OCI-LY7 (cell line): ENCODE measurements at regions not wholly inside any gene's neighbourhood (a gene's known extent, or its start where the extent isn't known, plus 50 kb on each side); places are given as distances from the start of the nearest gene placed in this dataset.

ENCODE experiments used
- BruUV-seq: library from RNA; stranded (reverse); fragments of 400-500 nt; replicated peaks from 2 replicates; lab custom pipeline; 2021; lab: Mats Ljungman, UMichigan
- CTCF ChIA-PET: fragments of 300-600 bp; sonication (Branson Sonifier 250); formaldehyde crosslinking; loops from one replicate; lab custom pipeline; 2022; ENCODE audit warnings: antibody characterized with exemption; ENCODE audit not compliant: unreplicated experiment; lab: Charles Lee
- POLR2A ChIA-PET: fragments of 300-600 bp; sonication (Branson Sonifier 250); formaldehyde crosslinking; loops from one replicate; lab custom pipeline; 2022; ENCODE audit warnings: antibody characterized with exemption; lab: Charles Lee
- DNase-seq: peaks from one replicate; pipeline ENCODE4 v3.0.0-alpha.2; 2015; ENCODE audit warnings: low spot score
- H2AFZ ChIP-seq: fragments of 200-600 bp; sonication (generic), shearing (Covaris generic); 2 replicates; pipeline ENCODE4 v1.6.1; 2014; ENCODE audit warnings: mild to moderate bottlenecking, antibody characterized with exemption, low read length, moderate library complexity
- H3K27ac ChIP-seq: fragments of 200-600 bp; sonication (generic); 2 replicates; pipeline ENCODE4 v1.5.1; 2014; ENCODE audit warnings: mixed run types, low read depth, mild to moderate bottlenecking, moderate library complexity, low read length, inconsistent platforms; ENCODE audit not compliant: poor library complexity, severe bottlenecking
- H3K36me3 ChIP-seq: fragments of 200-600 bp; sonication (generic); 2 replicates; pipeline ENCODE4 v1.6.1; 2014; ENCODE audit warnings: mild to moderate bottlenecking, antibody characterized with exemption, low read length, moderate library complexity, mixed read lengths; ENCODE audit not compliant: insufficient read depth
- H3K4me1 ChIP-seq: fragments of 200-600 bp; sonication (generic); 2 replicates; pipeline ENCODE4 v1.5.1; 2014; ENCODE audit warnings: mild to moderate bottlenecking, low read length; ENCODE audit not compliant: insufficient read depth, poor library complexity, severe bottlenecking
- H3K4me2 ChIP-seq: fragments of 200-600 bp; sonication (generic); 2 replicates; pipeline ENCODE4 v1.6.1; 2014; ENCODE audit warnings: mild to moderate bottlenecking, low read length
- H3K4me3 ChIP-seq: fragments of 200-600 bp; sonication (generic); 2 replicates; pipeline ENCODE4 v1.5.1; 2014; ENCODE audit warnings: mild to moderate bottlenecking, low read depth, low read length; ENCODE audit not compliant: poor library complexity, severe bottlenecking
- H3K79me2 ChIP-seq: fragments of 200-600 bp; sonication (generic); 2 replicates; pipeline ENCODE4 v1.6.1; 2016; ENCODE audit warnings: low read depth, mild to moderate bottlenecking, low read length, moderate library complexity, mixed read lengths; ENCODE audit not compliant: insufficient read depth
- H3K9me2 ChIP-seq: fragments of 200-600 bp; sonication (generic); 2 replicates; pipeline ENCODE4 v1.6.1; 2016; ENCODE audit warnings: mild to moderate bottlenecking, low read length, mixed read lengths; ENCODE audit not compliant: insufficient read depth
- H3K9me3 ChIP-seq: fragments of 200-600 bp; sonication (generic); 2 replicates; pipeline ENCODE4 v1.6.1; 2014; ENCODE audit warnings: mild to moderate bottlenecking, mixed run types, low read length, mixed read lengths
- H4K20me1 ChIP-seq: fragments of 200-600 bp; sonication (generic); 2 replicates; pipeline ENCODE4 v1.6.1; 2014; ENCODE audit warnings: mild to moderate bottlenecking, antibody characterized with exemption, low read length, moderate library complexity, mixed read lengths; ENCODE audit not compliant: insufficient read depth
- CTCF ChIP-seq: fragments of 200-600 bp; sonication (generic); conservative IDR thresholded peaks from 2 replicates; pipeline ENCODE4 v1.5.1; 2014; ENCODE audit warnings: mild to moderate bottlenecking, antibody characterized with exemption, low read length, moderate library complexity, mixed read lengths
- EZH2phosphoT487 ChIP-seq: fragments of 200-600 bp; sonication (generic); IDR thresholded peaks from 2 replicates; pipeline ENCODE4 v1.6.1; 2018; ENCODE audit warnings: low read depth, borderline replicate concordance, mild to moderate bottlenecking, mixed run types, antibody characterized with exemption, low read length, moderate library complexity, mixed read lengths
- intact Hi-C: fragments of 100-400 bp; cut with micrococcal nuclease; formaldehyde crosslinking; loops from one replicate; pipeline ENCODE4 v1.10.0; 2022; ENCODE audit not compliant: unreplicated experiment

- Histone ChIP-seq H3K4me2 (no peak overlapping the region), H4K20me1 (no peaks in the 10 kb centered on the region), H3K36me3 (no peaks in the 10 kb centered on the region), H3K4me1 (no peaks in the 10 kb centered on the region), H3K79me2 (no peaks in the 10 kb centered on the region), H3K4me3 (no peak overlapping the region), H3K9me3 (no peaks in the 10 kb centered on the region), H3K9me2 (no peaks in the 10 kb centered on the region), H3K27ac (no peak overlapping the region), H2AFZ (no peak overlapping the region)
- CTCF ChIA-PET = no interaction called here
- POLR2A ChIA-PET = no interaction called here
- no peak for DNase-seq
- no TSS peak for BruUV-seq
- intact Hi-C loops = no loop called here
- TF ChIP-seq CTCF = no peak
- no peak for TF ChIP-seq EZH2phosphoT487
Measured at GRCh38 chr9:31153250-31153840, 1231.1 kb upstream of the ACO1 start.

GRCh38 chr9:31166516-31166915, 1217.9 kb upstream of the ACO1 start:
- POLR2A ChIA-PET = no interaction called here
- H3K9me2 ChIP-seq = no peaks in the 10 kb centered on the region
- H3K9me3 ChIP-seq = no peaks in the 10 kb centered on the region
- H2AFZ ChIP-seq = no peak overlapping the region
- H3K4me1 ChIP-seq = no peaks in the 10 kb centered on the region
- H3K79me2 ChIP-seq = no peaks in the 10 kb centered on the region
- CTCF ChIA-PET = no interaction called here
- no peaks in the 10 kb centered on the region for H4K20me1 ChIP-seq
- intact Hi-C loops = no loop called here
- H3K27ac ChIP-seq = no peak overlapping the region
- no peak overlapping the region for H3K4me2 ChIP-seq
- BruUV-seq = no TSS peak
- TF ChIP-seq CTCF (no peak), EZH2phosphoT487 (no peak)
- DNase-seq = no peak
- no peaks in the 10 kb centered on the region for H3K36me3 ChIP-seq
- no peak overlapping the region for H3K4me3 ChIP-seq

- no TSS peak for BruUV-seq
Measured at GRCh38 chr9:31168161-31168560, 1216.3 kb upstream of the ACO1 start.

More at GRCh38 chr9:31168161-31168560, 1216.3 kb upstream of the ACO1 start:
- Histone ChIP-seq H3K9me2 (no peaks in the 10 kb centered on the region), H3K27ac (no peak overlapping the region), H2AFZ (no peak overlapping the region), H3K4me1 (no peaks in the 10 kb centered on the region), H3K9me3 (no peaks in the 10 kb centered on the region), H3K4me2 (no peak overlapping the region), H4K20me1 (no peaks in the 10 kb centered on the region), H3K36me3 (no peaks in the 10 kb centered on the region), H3K79me2 (no peaks in the 10 kb centered on the region), H3K4me3 (no peak overlapping the region)
- POLR2A ChIA-PET = interaction anchor here (0.7 kb wide), 1 partner anchor 335 kb away, joined by 3 read pairs; no protein-coding TSS in a partner anchor
- CTCF ChIA-PET = no interaction called here
- intact Hi-C loops = no loop called here
- no peak for DNase-seq
- TF ChIP-seq CTCF (no peak), EZH2phosphoT487 (no peak)
